Ovary (tissue), 7 donors: ENCODE measurements at regions not wholly inside any gene's neighbourhood (a gene's known extent, or its start where the extent isn't known, plus 50 kb on each side); places are given as distances from the start of the nearest gene placed in this dataset.

Experiments used
- DNase-seq, 5 donors: peaks; one replicate each; pipeline ENCODE4 v3.0.0-alpha.2; 2019 to 2020
- H3K27ac ChIP-seq, 2 donors: fragments of 200-600 bp; one replicate each; pipeline versions ENCODE4 v1.5.1 to v1.8.0; 2019 to 2022
- H3K27me3 ChIP-seq: fragments of 200-600 bp; one replicate; pipeline ENCODE4 v1.8.0; 2022
- H3K36me3 ChIP-seq: fragments of 200-600 bp; sonication (generic); one replicate; pipeline ENCODE4 v1.5.1; 2019
- H3K4me1 ChIP-seq: one replicate; pipeline ENCODE4 v1.8.1; 2013; ENCODE audit warnings: mild to moderate bottlenecking, moderate library complexity; ENCODE audit not compliant: insufficient read depth
- H3K4me3 ChIP-seq: fragments of 200-600 bp; sonication (generic); one replicate; pipeline ENCODE4 v1.5.1; 2017
- H3K9me3 ChIP-seq, 2 donors: fragments of 200-600 bp in 1 of 2; sonication (generic) in 1 of 2; one replicate each; pipeline versions ENCODE4 v1.5.1 to v1.8.1; 2013 to 2019; ENCODE audit warnings: mild to moderate bottlenecking in 1 of 2, moderate library complexity in 1 of 2
- EP300 ChIP-seq: sonication (generic); formaldehyde crosslinking; IDR thresholded peaks from one replicate; pipeline ENCODE4 v1.6.1; 2017; ENCODE audit warnings: antibody characterized with exemption
- POLR2A ChIP-seq: fragments of 450-650 bp; IDR thresholded peaks from one replicate; pipeline ENCODE4 v1.6.1; 2017; ENCODE audit warnings: antibody characterized with exemption, mild to moderate bottlenecking, moderate library complexity
- WGBS, 3 donors: extraction: QIAGEN DNeasy Blood & Tissue Kit in 1 of 3; methylation state at CpG; one replicate each; pipeline versions ENCODE4 v1.1.5 to v1.1.7; 2013 to 2017; 5-methylcytosine and 5-hydroxymethylcytosine counted together
- intact Hi-C, 4 donors: fragments of 100-400 bp; cut with DNase I; formaldehyde crosslinking; loops; one replicate each; pipeline versions ENCODE4 v1.11.0 to v1.15.1; 2022 to 2023
- TF ChIP-seq, protein P1 (sequence below), 3 donors: fragments of 450-650 bp in 2 of 3; fragments of 200-600 bp in 1 of 3; IDR thresholded peaks; one replicate each; pipeline versions ENCODE4 v1.5.1 to v1.8.0; 2016 to 2022; ENCODE audit warnings: antibody characterized with exemption in 3 of 3, mild to moderate bottlenecking in 1 of 3
- donor health status: DM: no; HTN: no; CAD: no; lungs with moderate emphysema.
- donor health status: DM: no; HTN: no; CAD: no.
- donor health status: Bipolar disorder and iron deficiency.
- donor health status: DM: no; HTN: no; CAD: no.
- donor health status: DM: yes; HTN: yes; CAD: no.

DNA sequence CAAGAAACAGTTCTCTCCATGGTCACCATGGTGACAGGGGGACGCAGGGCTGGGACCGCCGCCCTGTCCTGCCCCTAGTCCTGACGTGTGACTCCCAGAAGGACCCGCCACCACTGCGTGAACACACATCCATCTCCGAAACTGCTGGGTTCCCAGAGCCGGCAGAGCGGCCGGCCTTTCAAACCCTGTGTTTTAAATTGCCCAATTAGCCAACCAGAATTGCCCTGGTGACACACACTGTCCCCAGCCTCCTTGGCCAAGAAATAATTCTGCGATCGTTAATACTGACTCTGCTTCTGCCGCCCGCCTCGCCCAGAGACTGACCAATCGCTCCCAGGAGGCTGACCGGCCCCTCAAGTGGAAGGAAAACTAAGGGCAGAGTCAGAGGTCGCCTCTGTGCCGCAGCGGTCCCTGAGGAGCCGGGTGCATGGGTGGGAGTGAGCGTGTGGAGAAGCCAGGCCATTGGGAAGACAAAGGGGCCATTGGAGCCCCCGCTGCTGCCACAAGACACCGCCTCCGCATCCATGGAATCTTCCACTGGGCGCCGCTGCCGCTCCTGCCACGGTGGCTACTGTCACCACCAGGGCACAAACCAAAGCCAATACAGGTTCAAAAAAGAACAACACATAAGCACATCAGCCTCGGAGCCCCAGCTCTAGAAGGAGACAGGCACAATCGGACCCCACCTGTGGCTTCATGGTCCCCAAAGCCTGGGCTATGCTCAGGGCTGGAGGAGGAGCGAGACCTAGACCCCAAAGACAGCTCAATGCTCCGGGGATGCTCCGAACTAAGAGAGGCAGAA lies 273.2 kb downstream of the NPHP4 start:
- TF ChIP-seq POLR2A (no peak), EP300 (no peak)
- TF ChIP-seq, protein P1, sequence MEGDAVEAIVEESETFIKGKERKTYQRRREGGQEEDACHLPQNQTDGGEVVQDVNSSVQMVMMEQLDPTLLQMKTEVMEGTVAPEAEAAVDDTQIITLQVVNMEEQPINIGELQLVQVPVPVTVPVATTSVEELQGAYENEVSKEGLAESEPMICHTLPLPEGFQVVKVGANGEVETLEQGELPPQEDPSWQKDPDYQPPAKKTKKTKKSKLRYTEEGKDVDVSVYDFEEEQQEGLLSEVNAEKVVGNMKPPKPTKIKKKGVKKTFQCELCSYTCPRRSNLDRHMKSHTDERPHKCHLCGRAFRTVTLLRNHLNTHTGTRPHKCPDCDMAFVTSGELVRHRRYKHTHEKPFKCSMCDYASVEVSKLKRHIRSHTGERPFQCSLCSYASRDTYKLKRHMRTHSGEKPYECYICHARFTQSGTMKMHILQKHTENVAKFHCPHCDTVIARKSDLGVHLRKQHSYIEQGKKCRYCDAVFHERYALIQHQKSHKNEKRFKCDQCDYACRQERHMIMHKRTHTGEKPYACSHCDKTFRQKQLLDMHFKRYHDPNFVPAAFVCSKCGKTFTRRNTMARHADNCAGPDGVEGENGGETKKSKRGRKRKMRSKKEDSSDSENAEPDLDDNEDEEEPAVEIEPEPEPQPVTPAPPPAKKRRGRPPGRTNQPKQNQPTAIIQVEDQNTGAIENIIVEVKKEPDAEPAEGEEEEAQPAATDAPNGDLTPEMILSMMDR (IDR thresholded peaks at IDR 0.05), result no peak
- no peaks in the 10 kb centered on the region for H3K27me3 ChIP-seq
- no peaks in the 10 kb centered on the region for H3K36me3 ChIP-seq
- no peak overlapping the region for H3K4me3 ChIP-seq
- peaks cover 0 to 4% of the 10 kb centered on the region in 2 donors for H3K9me3 ChIP-seq
- WGBS, 3 donors, result 82 to 86% (median 84%) methylated on average over 34 of the region's 34 CpGs
- no peak for DNase-seq
- intact Hi-C loops, result no loop called here
- no peak overlapping the region for H3K27ac ChIP-seq
- H3K4me1 ChIP-seq, result no peaks in the 10 kb centered on the region

- TF ChIP-seq, protein P1 (IDR thresholded peaks at IDR 0.05), result no peak
- TF ChIP-seq EP300 (no peak), POLR2A (no peak)
- Histone ChIP-seq H3K36me3 (no peaks in the 10 kb centered on the region), H3K4me3 (no peak overlapping the region), H3K4me1 (no peaks in the 10 kb centered on the region), H3K27ac (no peak overlapping the region), H3K27me3 (no peaks in the 10 kb centered on the region), H3K9me3 (peaks cover 0 to 4% of the 10 kb centered on the region in 2 donors)
- intact Hi-C loops, result no loop called here
- DNase-seq, result no peak
- 52 to 62% (median 60%) methylated on average over 11 of the region's 11 CpGs for WGBS, 3 donors
These were observed 275.1 kb downstream of the NPHP4 start for GRCh38 chr1:5717031-5717682.

DNA sequence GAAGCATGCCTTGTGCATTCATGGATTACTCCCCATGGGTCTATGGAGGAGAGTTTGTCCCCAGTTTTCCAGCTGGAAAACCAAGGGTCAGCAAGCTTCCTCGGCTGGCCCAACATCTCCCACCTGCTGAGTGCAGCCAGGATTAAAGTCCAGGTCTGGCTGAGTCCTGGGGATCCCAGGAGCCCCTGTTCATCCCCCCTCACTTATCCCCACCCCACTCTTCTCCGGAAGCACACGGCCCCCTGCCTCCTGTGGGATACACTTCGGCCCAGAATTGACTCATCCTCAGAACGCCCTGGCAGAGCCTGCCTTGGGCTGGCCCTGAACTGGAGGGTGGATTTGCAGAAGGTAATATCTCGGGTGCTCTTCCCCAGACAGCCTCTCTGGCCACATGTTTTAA lies 276.1 kb downstream of the NPHP4 start:
- Histone ChIP-seq H3K9me3 (peaks cover 0 to 4% of the 10 kb centered on the region in 2 donors), H3K36me3 (no peaks in the 10 kb centered on the region), H3K27me3 (no peaks in the 10 kb centered on the region), H3K4me3 (no peak overlapping the region), H3K4me1 (no peaks in the 10 kb centered on the region), H3K27ac (no peak overlapping the region)
- TF ChIP-seq POLR2A (no peak), EP300 (no peak)
- TF ChIP-seq, protein P1 (IDR thresholded peaks at IDR 0.05), result no peak
- 79 to 87% (median 82%) methylated on average over 6 of the region's 6 CpGs for WGBS, 3 donors
- intact Hi-C loops, result no loop called here
- DNase-seq, result no peak

DNA sequence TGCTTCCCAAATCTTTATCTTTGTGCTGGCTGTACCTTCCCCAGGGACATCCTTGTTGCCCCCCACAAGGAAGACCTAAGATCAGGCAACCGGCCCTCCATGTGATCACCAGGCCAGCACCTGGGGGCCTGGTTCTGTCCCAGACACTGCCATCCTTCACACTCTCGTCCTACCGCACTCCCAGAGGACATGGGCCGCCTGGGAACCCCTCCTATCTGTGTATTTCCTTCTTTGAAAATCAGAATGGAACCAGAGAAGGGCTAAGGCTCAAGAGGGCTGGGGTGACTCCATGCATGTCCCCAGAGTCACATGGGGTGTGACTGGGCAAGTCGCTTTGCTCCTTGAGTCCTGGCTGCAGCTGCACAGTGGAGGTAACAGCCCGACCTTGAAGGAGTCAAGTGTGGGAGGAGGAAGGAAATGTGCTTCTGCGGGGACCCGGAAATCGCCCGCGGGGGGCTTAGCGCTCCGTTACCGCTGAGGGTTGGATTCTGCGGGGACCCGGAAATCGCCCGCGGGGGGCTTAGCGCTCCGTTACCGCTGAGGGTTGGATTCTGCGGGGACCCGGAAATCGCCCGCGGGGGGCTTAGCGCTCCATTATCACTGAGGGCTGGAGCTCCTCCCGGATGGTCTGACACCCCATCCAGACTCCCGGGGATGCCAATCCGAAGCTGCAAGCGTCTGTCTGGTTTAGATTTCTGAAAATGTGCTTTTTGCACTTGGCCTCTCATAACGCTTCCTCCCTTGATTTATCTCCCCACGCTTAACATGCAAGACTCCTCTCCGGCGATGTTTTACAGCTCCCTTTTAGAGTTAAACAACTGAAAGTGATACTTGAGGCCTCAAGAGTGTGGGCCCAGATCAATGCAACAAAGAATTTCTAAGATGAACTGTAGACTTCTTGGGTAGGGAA lies 278.9 kb downstream of the NPHP4 start:
- Histone ChIP-seq H3K4me1 (no peaks in the 10 kb centered on the region), H3K36me3 (no peaks in the 10 kb centered on the region), H3K9me3 (peaks cover 0 to 4% of the 10 kb centered on the region in 2 donors), H3K27ac (no peak overlapping the region), H3K4me3 (no peak overlapping the region), H3K27me3 (no peaks in the 10 kb centered on the region)
- no peak for DNase-seq
- TF ChIP-seq EP300 (no peak), POLR2A (no peak)
- TF ChIP-seq, protein P1 (IDR thresholded peaks at IDR 0.05), result no peak
- 80 to 90% (median 88%) methylated on average over 32 to 36 of the region's 36 CpGs for WGBS, 3 donors
- intact Hi-C loops, result no loop called here
